GM12873 (cell line): ENCODE measurements at regions not wholly inside any gene's neighbourhood (a gene's known extent, or its start where the extent isn't known, plus 50 kb on each side); places are given as distances from the start of the nearest gene placed in this dataset.

Experiments
- CTCF ChIP-seq: IDR thresholded peaks from 2 replicates; pipeline ENCODE4 v1.5.1; 2012; ENCODE audit warnings: low read depth, mild to moderate bottlenecking, moderate library complexity, low read length, control low read depth; ENCODE audit not compliant: insufficient read depth; ENCODE audit errors: missing control alignments

GRCh38 chr5:155915601-155916000 is 411.4 kb upstream of the SGCD start:
- no peak for TF ChIP-seq CTCF

GRCh38 chr5:155919126-155919525 is 407.8 kb upstream of the SGCD start:
- no peak for TF ChIP-seq CTCF

- TF ChIP-seq CTCF, result no peak
These were observed 407.2 kb upstream of the SGCD start for GRCh38 chr5:155919725-155920124.

- no peak for TF ChIP-seq CTCF
These were observed 405.3 kb upstream of the SGCD start for GRCh38 chr5:155921621-155922020.

- TF ChIP-seq CTCF, result no peak
These were observed 403.2 kb upstream of the SGCD start for GRCh38 chr5:155923784-155924183.

- no peak for TF ChIP-seq CTCF
These were observed 400.9 kb upstream of the SGCD start for GRCh38 chr5:155926031-155926430.

GRCh38 chr5:155926766-155927165 is 400.2 kb upstream of the SGCD start:
- TF ChIP-seq CTCF, result no peak
